ENCODE measurements at regions not wholly inside any gene's neighbourhood (a gene's known extent, or its start where the extent isn't known, plus 50 kb on each side); places are given as distances from the start of the nearest gene placed in this dataset.

DNA sequence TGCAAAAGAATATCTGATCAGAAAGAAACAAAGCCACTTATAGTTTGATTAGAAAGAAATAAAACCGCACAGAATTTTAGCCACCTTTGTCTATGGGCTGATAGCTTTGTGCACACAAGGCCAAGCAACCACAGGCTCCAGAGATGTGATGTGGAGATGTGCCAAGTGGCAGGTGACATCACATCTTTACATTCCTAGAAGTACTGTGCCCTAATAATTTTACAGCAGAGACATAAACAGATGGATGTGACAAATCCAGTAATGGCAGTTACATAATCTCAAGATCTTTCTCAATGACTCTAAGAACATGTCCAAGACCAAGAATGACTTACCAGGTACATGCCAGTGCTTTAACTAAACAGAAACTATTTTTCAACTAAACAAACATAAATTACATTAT is 159.5 kb downstream of the LTN1 start:
- no peak for TF ChIP-seq POLR2A (IDR thresholded peaks at IDR 0.05)
- TF ChIP-seq, protein P1, sequence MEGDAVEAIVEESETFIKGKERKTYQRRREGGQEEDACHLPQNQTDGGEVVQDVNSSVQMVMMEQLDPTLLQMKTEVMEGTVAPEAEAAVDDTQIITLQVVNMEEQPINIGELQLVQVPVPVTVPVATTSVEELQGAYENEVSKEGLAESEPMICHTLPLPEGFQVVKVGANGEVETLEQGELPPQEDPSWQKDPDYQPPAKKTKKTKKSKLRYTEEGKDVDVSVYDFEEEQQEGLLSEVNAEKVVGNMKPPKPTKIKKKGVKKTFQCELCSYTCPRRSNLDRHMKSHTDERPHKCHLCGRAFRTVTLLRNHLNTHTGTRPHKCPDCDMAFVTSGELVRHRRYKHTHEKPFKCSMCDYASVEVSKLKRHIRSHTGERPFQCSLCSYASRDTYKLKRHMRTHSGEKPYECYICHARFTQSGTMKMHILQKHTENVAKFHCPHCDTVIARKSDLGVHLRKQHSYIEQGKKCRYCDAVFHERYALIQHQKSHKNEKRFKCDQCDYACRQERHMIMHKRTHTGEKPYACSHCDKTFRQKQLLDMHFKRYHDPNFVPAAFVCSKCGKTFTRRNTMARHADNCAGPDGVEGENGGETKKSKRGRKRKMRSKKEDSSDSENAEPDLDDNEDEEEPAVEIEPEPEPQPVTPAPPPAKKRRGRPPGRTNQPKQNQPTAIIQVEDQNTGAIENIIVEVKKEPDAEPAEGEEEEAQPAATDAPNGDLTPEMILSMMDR (IDR thresholded peaks at IDR 0.05) = no peak

All from uterus (tissue), 2 donors.